HG02759 (cell line): ENCODE measurements at regions not wholly inside any gene's neighbourhood (a gene's known extent, or its start where the extent isn't known, plus 50 kb on each side); places are given as distances from the start of the nearest gene placed in this dataset.

ENCODE experiments used
- ATAC-seq: cut with Tn5 transposase; IDR thresholded peaks from one replicate; pipeline ENCODE4 v1.9.1; 2021; ENCODE audit warnings: mild to moderate bottlenecking, moderate library complexity; ENCODE audit not compliant: unreplicated experiment

DNA sequence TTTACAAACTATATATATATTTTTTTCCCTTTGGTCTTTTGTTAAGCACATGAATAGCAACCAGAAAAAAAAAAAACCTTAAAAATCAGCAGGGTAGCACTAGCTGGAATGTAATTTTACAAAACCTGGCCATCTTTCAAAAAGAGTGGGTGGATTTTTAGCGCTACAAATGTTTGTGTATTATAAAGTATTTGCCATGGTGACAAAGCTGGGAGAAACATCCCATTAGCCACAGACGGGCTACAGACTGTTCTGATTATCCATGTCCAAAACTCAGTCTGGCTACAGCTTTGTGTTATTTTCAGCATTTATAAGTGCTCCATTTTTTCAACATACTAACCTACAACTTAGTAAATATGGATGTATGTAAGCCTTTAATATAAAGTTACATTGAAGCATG is 249.5 kb upstream of the TANK start:
- no peak for ATAC-seq

- no peak for ATAC-seq
These were observed 249.0 kb upstream of the TANK start for GRCh38 chr2:160911258-160911657.

DNA sequence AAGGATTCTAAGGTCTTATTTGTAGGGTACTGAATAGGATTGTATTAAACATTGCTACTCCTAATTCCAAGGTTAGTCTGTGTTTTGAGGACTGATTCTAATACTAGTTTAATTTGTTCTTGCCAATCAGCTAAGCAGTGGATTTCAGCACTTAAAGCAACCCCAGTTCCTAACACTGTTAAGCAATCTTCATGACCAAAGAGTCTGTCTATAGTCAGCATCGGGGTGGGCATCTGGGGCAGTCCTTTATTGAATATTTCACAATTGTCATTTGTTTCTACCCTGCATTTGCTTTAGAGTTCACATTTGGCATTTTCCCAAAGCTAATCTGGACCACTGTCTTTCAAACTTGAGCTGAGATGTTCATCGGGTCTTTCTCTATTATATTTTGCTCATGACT is 248.0 kb upstream of the TANK start:
- no peak for ATAC-seq

- ATAC-seq = no peak
These were observed 246.9 kb upstream of the TANK start for GRCh38 chr2:160913323-160913722.

DNA sequence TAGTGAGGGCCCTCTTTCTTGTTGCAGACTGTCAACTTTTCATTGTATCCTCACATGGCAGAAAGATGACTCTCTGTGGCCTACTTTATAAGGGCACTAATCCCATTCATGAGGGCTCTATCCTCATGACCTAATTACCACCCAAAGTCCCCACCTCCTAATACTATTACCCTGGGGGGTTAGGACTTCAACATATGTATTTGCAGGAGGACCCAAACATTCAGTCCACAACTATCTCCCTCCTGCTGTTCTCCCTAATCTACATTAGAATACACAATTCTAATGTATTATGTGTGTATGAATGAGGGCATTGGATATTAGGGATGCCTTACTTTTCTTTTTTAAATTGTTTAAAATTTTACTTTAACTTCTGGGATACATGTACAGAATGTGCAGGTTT is 246.0 kb upstream of the TANK start:
- no peak for ATAC-seq

- ATAC-seq = no peak
These were observed 243.9 kb upstream of the TANK start for GRCh38 chr2:160916300-160916699.

DNA sequence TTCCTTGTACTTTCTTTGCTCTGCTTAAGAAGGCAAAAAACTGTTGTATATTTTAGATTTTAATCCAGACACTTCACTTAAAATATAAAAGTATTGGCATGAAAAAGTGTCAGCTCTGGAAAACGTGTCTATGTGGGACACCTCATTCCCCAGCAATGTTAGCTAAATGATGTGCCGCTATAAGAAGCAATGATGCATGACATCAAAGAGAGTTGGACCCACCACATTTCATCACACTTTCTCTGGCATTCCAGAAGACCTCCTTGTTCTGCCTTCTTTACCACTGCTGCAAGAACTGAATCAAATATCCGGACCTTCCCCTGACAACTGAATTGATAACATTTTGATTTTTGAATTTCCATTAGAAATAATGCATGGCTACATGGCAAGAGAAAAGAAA is 242.4 kb upstream of the TANK start:
- no peak for ATAC-seq

- no peak for ATAC-seq
These were observed 242.0 kb upstream of the TANK start for GRCh38 chr2:160918258-160918657.

DNA sequence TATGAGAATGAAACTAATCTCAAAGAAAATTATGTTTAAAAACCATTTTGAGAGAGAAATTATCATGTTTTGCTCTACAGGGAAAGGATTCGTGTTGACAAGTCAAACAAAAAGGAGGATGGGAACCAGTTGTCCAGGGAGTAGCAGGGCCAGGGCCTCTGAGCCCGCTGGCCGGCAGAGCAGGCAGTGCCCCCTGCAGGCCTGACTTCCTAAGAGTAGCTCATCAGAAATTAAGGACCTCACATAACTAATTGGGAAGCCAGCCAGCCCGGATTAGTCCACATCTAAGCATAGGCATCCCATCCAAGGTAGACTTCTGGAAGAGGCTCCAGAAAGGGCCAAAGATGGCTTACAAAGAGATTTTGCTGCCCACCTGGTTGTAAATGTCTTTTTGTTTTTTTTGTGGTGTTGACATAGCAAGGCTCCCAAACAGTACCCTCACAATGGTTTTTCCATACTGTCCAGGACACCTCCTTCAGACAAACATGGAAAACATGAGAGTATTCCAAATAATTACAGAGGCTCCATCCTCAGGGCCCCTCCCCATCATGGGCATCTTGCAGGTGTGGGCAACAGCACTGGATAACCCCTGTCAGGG is 241.2 kb upstream of the TANK start:
- no peak for ATAC-seq

DNA sequence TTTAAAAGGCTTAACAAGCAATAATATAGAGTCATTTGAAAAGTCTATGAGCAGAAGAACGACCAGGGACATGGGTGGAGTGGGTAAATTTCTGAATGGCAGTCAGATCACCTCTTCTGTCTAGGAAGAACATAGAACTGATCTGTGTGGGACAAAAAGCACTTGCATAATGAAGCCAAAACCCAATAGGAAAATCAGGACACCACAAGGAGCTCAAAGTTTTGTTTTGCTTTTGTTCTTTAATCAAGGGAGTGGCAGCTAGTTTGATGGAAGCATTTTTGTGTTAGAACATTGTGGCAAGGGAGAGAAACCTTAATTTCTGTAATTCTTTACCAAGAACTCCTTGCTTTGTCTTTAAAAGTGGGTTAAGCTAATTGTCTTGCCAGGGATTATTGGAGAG is 240.2 kb upstream of the TANK start:
- no peak for ATAC-seq

GRCh38 chr2:160920791-160921303 is 239.4 kb upstream of the TANK start:
- ATAC-seq = no peak

GRCh38 chr2:160921386-160921964 is 238.8 kb upstream of the TANK start:
- no peak for ATAC-seq

- no peak for ATAC-seq
These were observed 235.3 kb upstream of the TANK start for GRCh38 chr2:160924936-160925353.

- no peak for ATAC-seq
These were observed 234.3 kb upstream of the TANK start for GRCh38 chr2:160925956-160926355.

DNA sequence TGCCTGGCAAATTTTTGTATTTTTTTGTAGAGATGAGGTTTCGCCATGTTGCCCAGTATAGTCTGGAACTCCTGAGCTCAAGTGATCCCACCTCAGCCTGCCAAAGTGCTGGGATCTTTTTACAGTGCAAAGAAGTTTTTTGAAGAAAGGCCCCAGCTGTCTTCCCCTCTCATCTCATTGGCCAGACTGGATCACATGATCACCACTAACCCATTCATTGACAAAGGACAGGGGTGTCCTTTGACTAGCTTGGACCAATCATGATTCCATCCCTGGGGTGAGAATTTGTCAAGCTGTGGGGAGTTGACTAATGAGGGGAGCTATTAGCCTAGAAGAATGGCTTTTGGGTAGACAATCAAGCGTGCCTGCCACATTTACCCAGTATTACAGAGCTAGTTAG is 232.9 kb upstream of the TANK start:
- ATAC-seq = no peak

GRCh38 chr2:160928854-160929301 is 231.3 kb upstream of the TANK start:
- ATAC-seq = no peak

- no peak for ATAC-seq
These were observed 228.7 kb upstream of the TANK start for GRCh38 chr2:160931531-160931930.

GRCh38 chr2:160932960-160933359 is 227.3 kb upstream of the TANK start:
- no peak for ATAC-seq

DNA sequence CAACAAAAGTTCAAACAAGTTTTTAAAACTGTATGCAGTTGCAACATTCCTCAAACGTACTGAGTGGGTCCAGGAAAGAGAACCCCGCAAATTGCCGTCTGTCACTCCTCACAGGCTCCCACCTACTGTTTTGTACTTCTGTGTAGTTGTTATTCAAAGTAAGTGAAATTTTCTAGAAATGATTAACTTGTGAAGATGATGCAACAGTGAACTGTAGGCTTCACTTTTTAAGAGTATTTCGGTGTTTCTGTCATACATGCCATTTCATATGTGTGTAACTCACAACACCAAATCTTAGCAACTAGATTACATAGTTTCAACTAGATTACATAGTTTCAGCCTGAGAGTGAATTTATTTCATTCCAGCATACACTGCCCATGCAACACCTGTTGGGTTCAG is 226.0 kb upstream of the TANK start:
- ATAC-seq = no peak

- ATAC-seq = no peak
These were observed 225.2 kb upstream of the TANK start for GRCh38 chr2:160934991-160935390.

GRCh38 chr2:160936044-160936806 is 224.0 kb upstream of the TANK start:
- no peak for ATAC-seq

GRCh38 chr2:160940271-160940670 is 220.0 kb upstream of the TANK start:
- no peak for ATAC-seq
